ENCODE measurements at regions not wholly inside any gene's neighbourhood (a gene's known extent, or its start where the extent isn't known, plus 50 kb on each side); places are given as distances from the start of the nearest gene placed in this dataset.

GRCh38 chr9:7542126-7542525 lies 257.5 kb downstream of the DMAC1 start:
- H3K9me3 ChIP-seq (ENCODE audit: control insufficient read depth, low read depth, low read length), result no peaks in the 10 kb centered on the region
- no peak overlapping the region for H3K4me3 ChIP-seq (ENCODE audit: low read length)
- no peaks in the 10 kb centered on the region for H3K27me3 ChIP-seq (ENCODE audit: control insufficient read depth, insufficient read depth, low read length)
- H3K4me1 ChIP-seq (ENCODE audit: control insufficient read depth, low read depth, low read length), result peaks cover 15% of the 10 kb centered on the region
- no peaks in the 10 kb centered on the region for H3K36me3 ChIP-seq (ENCODE audit: control insufficient read depth, low read depth, low read length)
- H3K27ac ChIP-seq (ENCODE audit: low read length), result no peak overlapping the region
- H3K9ac ChIP-seq (ENCODE audit: low read length), result no peak overlapping the region

- H3K36me3 ChIP-seq (ENCODE audit: control insufficient read depth, low read depth, low read length), result no peaks in the 10 kb centered on the region
- no peak overlapping the region for H3K9ac ChIP-seq (ENCODE audit: low read length)
- H3K27ac ChIP-seq (ENCODE audit: low read length), result no peak overlapping the region
- no peak overlapping the region for H3K4me3 ChIP-seq (ENCODE audit: low read length)
- H3K27me3 ChIP-seq (ENCODE audit: control insufficient read depth, insufficient read depth, low read length), result no peaks in the 10 kb centered on the region
- H3K4me1 ChIP-seq (ENCODE audit: control insufficient read depth, low read depth, low read length), result peaks cover 4% of the 10 kb centered on the region
- no peaks in the 10 kb centered on the region for H3K9me3 ChIP-seq (ENCODE audit: control insufficient read depth, low read depth, low read length)
Measured at GRCh38 chr9:7536310-7536939, 263.2 kb downstream of the DMAC1 start.

- Histone ChIP-seq H3K9ac (ENCODE audit: low read length) (no peak overlapping the region), H3K4me1 (ENCODE audit: control insufficient read depth, low read depth, low read length) (peaks cover 4% of the 10 kb centered on the region), H3K4me3 (ENCODE audit: low read length) (no peak overlapping the region), H3K36me3 (ENCODE audit: control insufficient read depth, low read depth, low read length) (no peaks in the 10 kb centered on the region), H3K27ac (ENCODE audit: low read length) (no peak overlapping the region), H3K27me3 (ENCODE audit: control insufficient read depth, insufficient read depth, low read length) (no peaks in the 10 kb centered on the region), H3K9me3 (ENCODE audit: control insufficient read depth, low read depth, low read length) (no peaks in the 10 kb centered on the region)
Measured at GRCh38 chr9:7534211-7534935, 265.2 kb downstream of the DMAC1 start.

GRCh38 chr9:7533376-7534090 lies 266.0 kb downstream of the DMAC1 start:
- Histone ChIP-seq H3K9ac (ENCODE audit: low read length) (no peak overlapping the region), H3K9me3 (ENCODE audit: control insufficient read depth, low read depth, low read length) (no peaks in the 10 kb centered on the region), H3K36me3 (ENCODE audit: control insufficient read depth, low read depth, low read length) (no peaks in the 10 kb centered on the region), H3K4me3 (ENCODE audit: low read length) (no peak overlapping the region), H3K4me1 (ENCODE audit: control insufficient read depth, low read depth, low read length) (peaks cover 4% of the 10 kb centered on the region), H3K27ac (ENCODE audit: low read length) (no peak overlapping the region), H3K27me3 (ENCODE audit: control insufficient read depth, insufficient read depth, low read length) (no peaks in the 10 kb centered on the region)

- H3K4me1 ChIP-seq (ENCODE audit: control insufficient read depth, low read depth, low read length), result peaks cover 4% of the 10 kb centered on the region
- H3K9me3 ChIP-seq (ENCODE audit: control insufficient read depth, low read depth, low read length), result no peaks in the 10 kb centered on the region
- no peak overlapping the region for H3K4me3 ChIP-seq (ENCODE audit: low read length)
Measured at GRCh38 chr9:7523426-7524043, 276.0 kb downstream of the DMAC1 start.

GRCh38 chr9:7520396-7520795 lies 279.2 kb downstream of the DMAC1 start:
- H3K9ac ChIP-seq (ENCODE audit: low read length), result no peak overlapping the region
- no peak overlapping the region for H3K27ac ChIP-seq (ENCODE audit: low read length)
- peaks cover 4% of the 10 kb centered on the region for H3K4me1 ChIP-seq (ENCODE audit: control insufficient read depth, low read depth, low read length)
- no peaks in the 10 kb centered on the region for H3K27me3 ChIP-seq (ENCODE audit: control insufficient read depth, insufficient read depth, low read length)
- no peaks in the 10 kb centered on the region for H3K36me3 ChIP-seq (ENCODE audit: control insufficient read depth, low read depth, low read length)
- no peaks in the 10 kb centered on the region for H3K9me3 ChIP-seq (ENCODE audit: control insufficient read depth, low read depth, low read length)
- no peak overlapping the region for H3K4me3 ChIP-seq (ENCODE audit: low read length)

More at GRCh38 chr9:7523426-7524043, 276.0 kb downstream of the DMAC1 start:
- H3K27ac ChIP-seq (ENCODE audit: low read length), result no peak overlapping the region
- no peak overlapping the region for H3K9ac ChIP-seq (ENCODE audit: low read length)
- H3K27me3 ChIP-seq (ENCODE audit: control insufficient read depth, insufficient read depth, low read length), result no peaks in the 10 kb centered on the region
- H3K36me3 ChIP-seq (ENCODE audit: control insufficient read depth, low read depth, low read length), result no peaks in the 10 kb centered on the region

GRCh38 chr9:7516376-7516775 lies 283.2 kb downstream of the DMAC1 start:
- no peaks in the 10 kb centered on the region for H3K9me3 ChIP-seq (ENCODE audit: control insufficient read depth, low read depth, low read length)
- H3K9ac ChIP-seq (ENCODE audit: low read length), result no peak overlapping the region
- H3K4me1 ChIP-seq (ENCODE audit: control insufficient read depth, low read depth, low read length), result no peaks in the 10 kb centered on the region
- H3K36me3 ChIP-seq (ENCODE audit: control insufficient read depth, low read depth, low read length), result no peaks in the 10 kb centered on the region
- H3K27ac ChIP-seq (ENCODE audit: low read length), result no peak overlapping the region
- H3K27me3 ChIP-seq (ENCODE audit: control insufficient read depth, insufficient read depth, low read length), result no peaks in the 10 kb centered on the region
- H3K4me3 ChIP-seq (ENCODE audit: low read length), result no peak overlapping the region

GRCh38 chr9:7510199-7510598 lies 289.4 kb downstream of the DMAC1 start:
- Histone ChIP-seq H3K27me3 (ENCODE audit: control insufficient read depth, insufficient read depth, low read length) (no peaks in the 10 kb centered on the region), H3K27ac (ENCODE audit: low read length) (no peak overlapping the region), H3K9me3 (ENCODE audit: control insufficient read depth, low read depth, low read length) (no peaks in the 10 kb centered on the region), H3K36me3 (ENCODE audit: control insufficient read depth, low read depth, low read length) (no peaks in the 10 kb centered on the region), H3K4me1 (ENCODE audit: control insufficient read depth, low read depth, low read length) (no peaks in the 10 kb centered on the region), H3K4me3 (ENCODE audit: low read length) (no peak overlapping the region), H3K9ac (ENCODE audit: low read length) (no peak overlapping the region)

- Histone ChIP-seq H3K4me1 (ENCODE audit: control insufficient read depth, low read depth, low read length) (no peaks in the 10 kb centered on the region), H3K27me3 (ENCODE audit: control insufficient read depth, insufficient read depth, low read length) (no peaks in the 10 kb centered on the region), H3K27ac (ENCODE audit: low read length) (no peak overlapping the region)
Measured at GRCh38 chr9:7509576-7510145, 289.9 kb downstream of the DMAC1 start.

GRCh38 chr9:7508516-7508915 lies 291.1 kb downstream of the DMAC1 start:
- no peak overlapping the region for H3K27ac ChIP-seq (ENCODE audit: low read length)
- no peak overlapping the region for H3K9ac ChIP-seq (ENCODE audit: low read length)
- H3K4me3 ChIP-seq (ENCODE audit: low read length), result no peak overlapping the region
- H3K27me3 ChIP-seq (ENCODE audit: control insufficient read depth, insufficient read depth, low read length), result no peaks in the 10 kb centered on the region
- H3K9me3 ChIP-seq (ENCODE audit: control insufficient read depth, low read depth, low read length), result no peaks in the 10 kb centered on the region
- H3K36me3 ChIP-seq (ENCODE audit: control insufficient read depth, low read depth, low read length), result no peaks in the 10 kb centered on the region
- H3K4me1 ChIP-seq (ENCODE audit: control insufficient read depth, low read depth, low read length), result no peaks in the 10 kb centered on the region

More at GRCh38 chr9:7509576-7510145, 289.9 kb downstream of the DMAC1 start:
- Histone ChIP-seq H3K4me3 (ENCODE audit: low read length) (no peak overlapping the region), H3K9me3 (ENCODE audit: control insufficient read depth, low read depth, low read length) (no peaks in the 10 kb centered on the region), H3K9ac (ENCODE audit: low read length) (no peak overlapping the region), H3K36me3 (ENCODE audit: control insufficient read depth, low read depth, low read length) (no peaks in the 10 kb centered on the region)

- Histone ChIP-seq H3K4me3 (ENCODE audit: low read length) (no peak overlapping the region), H3K9ac (ENCODE audit: low read length) (no peak overlapping the region), H3K9me3 (ENCODE audit: control insufficient read depth, low read depth, low read length) (no peaks in the 10 kb centered on the region), H3K36me3 (ENCODE audit: control insufficient read depth, low read depth, low read length) (no peaks in the 10 kb centered on the region), H3K4me1 (ENCODE audit: control insufficient read depth, low read depth, low read length) (no peaks in the 10 kb centered on the region), H3K27me3 (ENCODE audit: control insufficient read depth, insufficient read depth, low read length) (no peaks in the 10 kb centered on the region), H3K27ac (ENCODE audit: low read length) (no peak overlapping the region)
Measured at GRCh38 chr9:7507566-7508270, 291.9 kb downstream of the DMAC1 start.
